ENCODE measurements at regions not wholly inside any gene's neighbourhood (a gene's known extent, or its start where the extent isn't known, plus 50 kb on each side); places are given as distances from the start of the nearest gene placed in this dataset.

DNA sequence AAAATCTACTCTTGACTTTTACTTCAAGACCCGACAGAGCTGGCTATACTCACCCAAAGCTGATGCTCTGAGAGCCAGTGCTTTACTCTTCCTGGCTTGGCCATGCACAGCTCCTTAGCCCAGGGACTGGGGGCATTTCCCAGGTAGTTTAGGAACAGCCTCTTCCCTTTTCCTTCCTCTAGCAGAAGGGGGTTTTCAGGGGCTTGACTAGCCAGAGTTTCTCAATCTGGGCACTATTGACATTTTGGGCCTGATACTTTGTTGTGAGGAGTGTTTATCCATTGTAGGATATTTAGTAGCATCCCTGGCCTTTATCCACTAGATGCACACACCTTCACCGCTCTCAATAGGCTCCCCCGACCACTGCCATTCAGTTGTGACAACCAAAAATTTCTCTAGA lies 50.0 kb upstream of the RFX3 start:
- H3K79me2 ChIP-seq (ENCODE audit: insufficient read depth, low read length) = no peaks in the 10 kb centered on the region
- H2AFZ ChIP-seq (ENCODE audit: low read depth, low read length) = no peak overlapping the region
- H3K9ac ChIP-seq (ENCODE audit: low read length) = no peak overlapping the region
- FAIRE-seq (no peak), DNase-seq (ENCODE audit: low read depth) (no peak)
- H4K20me1 ChIP-seq (ENCODE audit: insufficient read depth, low read length) = no peaks in the 10 kb centered on the region
- Mint-ChIP-seq H3K4me3 (ENCODE audit: unreplicated experiment) (no peak overlapping the region), H3K27me3 (ENCODE audit: low read depth, unreplicated experiment) (peaks cover 2% of the 10 kb centered on the region), H3K4me1 (ENCODE audit: low read depth, unreplicated experiment) (peaks cover 6% of the 10 kb centered on the region), H3K36me3 (ENCODE audit: low read depth, unreplicated experiment) (no peaks in the 10 kb centered on the region), H3K9me3 (ENCODE audit: unreplicated experiment) (peaks cover 3% of the 10 kb centered on the region), H3K27ac (ENCODE audit: unreplicated experiment) (no peak overlapping the region)
- no peaks in the 10 kb centered on the region for H3K9me3 ChIP-seq (ENCODE audit: insufficient read depth, low read depth, low read length)
- H3K27me3 ChIP-seq (ENCODE audit: insufficient read depth, low read length) = no peaks in the 10 kb centered on the region
- TF ChIP-seq EZH2 (IDR thresholded peaks at IDR 0.05; ENCODE audit: insufficient read depth, low read length) = no peak
- TF ChIP-seq, protein P1, sequence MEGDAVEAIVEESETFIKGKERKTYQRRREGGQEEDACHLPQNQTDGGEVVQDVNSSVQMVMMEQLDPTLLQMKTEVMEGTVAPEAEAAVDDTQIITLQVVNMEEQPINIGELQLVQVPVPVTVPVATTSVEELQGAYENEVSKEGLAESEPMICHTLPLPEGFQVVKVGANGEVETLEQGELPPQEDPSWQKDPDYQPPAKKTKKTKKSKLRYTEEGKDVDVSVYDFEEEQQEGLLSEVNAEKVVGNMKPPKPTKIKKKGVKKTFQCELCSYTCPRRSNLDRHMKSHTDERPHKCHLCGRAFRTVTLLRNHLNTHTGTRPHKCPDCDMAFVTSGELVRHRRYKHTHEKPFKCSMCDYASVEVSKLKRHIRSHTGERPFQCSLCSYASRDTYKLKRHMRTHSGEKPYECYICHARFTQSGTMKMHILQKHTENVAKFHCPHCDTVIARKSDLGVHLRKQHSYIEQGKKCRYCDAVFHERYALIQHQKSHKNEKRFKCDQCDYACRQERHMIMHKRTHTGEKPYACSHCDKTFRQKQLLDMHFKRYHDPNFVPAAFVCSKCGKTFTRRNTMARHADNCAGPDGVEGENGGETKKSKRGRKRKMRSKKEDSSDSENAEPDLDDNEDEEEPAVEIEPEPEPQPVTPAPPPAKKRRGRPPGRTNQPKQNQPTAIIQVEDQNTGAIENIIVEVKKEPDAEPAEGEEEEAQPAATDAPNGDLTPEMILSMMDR (IDR thresholded peaks at IDR 0.05; ENCODE audit: insufficient read depth, low read depth, low read length) = no peak
- no peak overlapping the region for H3K4me3 ChIP-seq (ENCODE audit: insufficient read depth, low read depth, low read length)
- H3K4me2 ChIP-seq (ENCODE audit: low read length) = no peak overlapping the region
- H3K36me3 ChIP-seq (ENCODE audit: insufficient read depth, low read length) = no peaks in the 10 kb centered on the region
- H3K27ac ChIP-seq (ENCODE audit: low read depth, low read length) = no peak overlapping the region
- H3K4me1 ChIP-seq (ENCODE audit: insufficient read depth, low read length) = no peaks in the 10 kb centered on the region

Data from astrocyte (in vitro differentiated cells and primary cell).